SK-N-SH (cell line): ENCODE measurements at regions not wholly inside any gene's neighbourhood (a gene's known extent, or its start where the extent isn't known, plus 50 kb on each side); places are given as distances from the start of the nearest gene placed in this dataset.

Experiments
- CTCF ChIA-PET: fragments of 300-600, 350-600 bp; formaldehyde crosslinking; extraction: SDS; loops from one replicate; lab custom pipeline; 2021; lab: Yijun Ruan, JAX
- POLR2A ChIA-PET: fragments of 350-600 bp; sonication (Branson Sonifier 250); formaldehyde crosslinking; extraction: SDS; loops from one replicate; lab custom pipeline; 2020; ENCODE audit warnings: antibody characterized with exemption, inconsistent platforms; lab: Yijun Ruan, JAX
- DNase-seq: peaks from one replicate; pipeline ENCODE4 v3.0.0; 2012
- H2AFZ ChIP-seq: fragments of 200-600 bp; sonication (generic); 2 replicates; pipeline ENCODE4 v1.8.1; 2016; ENCODE audit warnings: antibody characterized with exemption, mild to moderate bottlenecking, low read depth
- H3F3A ChIP-seq: fragments of 200-600 bp; sonication (generic); replicated peaks from 2 replicates; pipeline ENCODE3; 2016; ENCODE audit warnings: antibody characterized with exemption, mild to moderate bottlenecking; ENCODE audit not compliant: insufficient read depth
- H3K27ac ChIP-seq, 2 experiments: fragments of 200-500 bp in 1 of 2; fragments of 200-600 bp in 1 of 2; sonication (Bioruptor generic) in 1 of 2; sonication (generic), shearing (Covaris generic) in 1 of 2; 2 replicates each; pipeline versions ENCODE4 v1.5.1 to v1.6.1; 2014 to 2016; ENCODE audit warnings: low read depth in 2 of 2, inconsistent platforms in 1 of 2, low read length in 1 of 2, mild to moderate bottlenecking in 1 of 2, mixed read lengths in 1 of 2
- H3K27me3 ChIP-seq: fragments of 200-600 bp; sonication (generic), shearing (Covaris generic); 2 replicates; pipeline ENCODE4 v1.6.1; 2016; ENCODE audit warnings: mixed run types; ENCODE audit not compliant: insufficient read depth
- H3K36me3 ChIP-seq, 2 experiments: fragments of 200-500 bp in 1 of 2; fragments of 200-600 bp in 1 of 2; sonication (Bioruptor generic) in 1 of 2; sonication (generic) in 1 of 2; replicated peaks in 1 of 2; 2 replicates each; pipeline versions ENCODE3 to v1.5.1; 2014 to 2016; ENCODE audit warnings: low read length in 1 of 2, mild to moderate bottlenecking in 1 of 2; ENCODE audit not compliant: insufficient read depth in 2 of 2, control insufficient read depth in 1 of 2
- H3K4me1 ChIP-seq, 2 experiments: fragments of 200-500 bp in 1 of 2; fragments of 200-600 bp in 1 of 2; sonication (Bioruptor generic) in 1 of 2; sonication (generic), shearing (Covaris generic) in 1 of 2; 2 replicates each; pipeline versions ENCODE4 v1.5.1 to v1.6.1; 2014 to 2016; ENCODE audit warnings: low read depth in 1 of 2, low read length in 1 of 2, mixed run types in 1 of 2; ENCODE audit not compliant: insufficient read depth in 2 of 2, control insufficient read depth in 1 of 2
- H3K4me2 ChIP-seq: fragments of 200-600 bp; sonication (generic), shearing (Covaris generic); 2 replicates; pipeline ENCODE4 v1.6.1; 2017; ENCODE audit warnings: mixed run types
- H3K4me3 ChIP-seq, 2 experiments: fragments of 200-500 bp in 1 of 2; fragments of 200-600 bp in 1 of 2; sonication (Bioruptor generic) in 1 of 2; sonication (generic), shearing (Covaris generic) in 1 of 2; 2 replicates each; pipeline versions ENCODE4 v1.5.1 to v1.8.1; 2014 to 2016; ENCODE audit warnings: low read depth in 2 of 2, inconsistent platforms in 1 of 2, low read length in 1 of 2, mild to moderate bottlenecking in 1 of 2, mixed read lengths in 1 of 2, moderate library complexity in 1 of 2
- H3K79me2 ChIP-seq: fragments of 200-600 bp; sonication (generic); 2 replicates; pipeline ENCODE4 v1.8.1; 2017; ENCODE audit warnings: mild to moderate bottlenecking; ENCODE audit not compliant: insufficient read depth
- H3K9ac ChIP-seq: fragments of 200-600 bp; sonication (generic); 2 replicates; pipeline ENCODE4 v1.6.1; 2017; ENCODE audit warnings: mixed run types
- H3K9me2 ChIP-seq: fragments of 200-600 bp; sonication (generic); 2 replicates; pipeline ENCODE4 v1.6.1; 2017; ENCODE audit warnings: mixed run types
- H3K9me3 ChIP-seq: fragments of 200-600 bp; sonication (generic); 2 replicates; pipeline ENCODE4 v1.6.1; 2017; ENCODE audit warnings: mixed run types, mild to moderate bottlenecking, moderate library complexity
- H4K20me1 ChIP-seq: fragments of 200-600 bp; sonication (generic); 2 replicates; pipeline ENCODE4 v1.6.1; 2017; ENCODE audit warnings: mild to moderate bottlenecking, mixed run types; ENCODE audit not compliant: insufficient read depth
- CHD2 ChIP-seq: fragments of 150-350 bp; IDR thresholded peaks from 2 replicates; pipeline ENCODE4 v1.6.1; 2018; ENCODE audit warnings: low read length; ENCODE audit not compliant: partially characterized antibody
- CTCF ChIP-seq: fragments of 200-600 bp; sonication (generic); IDR thresholded peaks from 2 replicates; pipeline ENCODE4 v1.6.1; 2017; ENCODE audit warnings: antibody characterized with exemption, mild to moderate bottlenecking, moderate library complexity
- ELF1 ChIP-seq: IDR thresholded peaks from 2 replicates; pipeline ENCODE4 v1.4.0; 2012
- EZH2phosphoT487 ChIP-seq: fragments of 200-600 bp; sonication (generic); IDR thresholded peaks from 2 replicates; pipeline ENCODE4 v1.6.1; 2017; ENCODE audit warnings: low read depth, mixed run types, mild to moderate bottlenecking, antibody characterized with exemption, moderate library complexity, borderline replicate concordance
- FOSL2 ChIP-seq: IDR thresholded peaks from 2 replicates; pipeline ENCODE4 v1.4.0; 2012; ENCODE audit warnings: low read depth, mild to moderate bottlenecking, moderate library complexity, borderline replicate concordance
- FOXM1 ChIP-seq: IDR thresholded peaks from 2 replicates; pipeline ENCODE4 v1.4.0; 2012; ENCODE audit warnings: low read depth, mild to moderate bottlenecking
- GABPA ChIP-seq: IDR thresholded peaks from 2 replicates; pipeline ENCODE4 v1.4.0; 2012; ENCODE audit warnings: low read depth, mild to moderate bottlenecking
- GATA2 ChIP-seq: sonication (generic); formaldehyde crosslinking; IDR thresholded peaks from 2 replicates; pipeline ENCODE4 v1.5.0; 2020; ENCODE audit warnings: mild to moderate bottlenecking, missing genetic modification reagents
- IRF3 ChIP-seq: fragments of 150-350 bp; IDR thresholded peaks from 2 replicates; pipeline ENCODE4 v1.6.1; 2016; ENCODE audit warnings: mild to moderate bottlenecking, low read depth, low read length
- JUND ChIP-seq: IDR thresholded peaks from 2 replicates; pipeline ENCODE4 v1.4.0; 2012
- MAX ChIP-seq: IDR thresholded peaks from 2 replicates; pipeline ENCODE4 v1.4.0; 2012; ENCODE audit warnings: low read depth
- MEF2A ChIP-seq: IDR thresholded peaks from 2 replicates; pipeline ENCODE4 v1.4.0; 2012; ENCODE audit warnings: low read depth, borderline replicate concordance
- MXI1 ChIP-seq: IDR thresholded peaks from 2 replicates; pipeline ENCODE4 v1.6.1; 2012; ENCODE audit warnings: mild to moderate bottlenecking, low read depth, low read length, improper control_type of control experiment
- POLR2AphosphoS5 ChIP-seq: IDR thresholded peaks from 2 replicates; pipeline ENCODE4 v1.6.1; 2012; ENCODE audit warnings: low read depth, low read length
- RAD21 ChIP-seq: IDR thresholded peaks from 2 replicates; pipeline ENCODE4 v1.6.1; 2012; ENCODE audit warnings: mild to moderate bottlenecking, low read length
- RCOR1 ChIP-seq: fragments of 150-350 bp; IDR thresholded peaks from 2 replicates; pipeline ENCODE4 v1.6.1; 2017; ENCODE audit warnings: antibody characterized with exemption, low read length
- RFX5 ChIP-seq: IDR thresholded peaks from 2 replicates; pipeline ENCODE4 v1.6.1; 2012; ENCODE audit warnings: mild to moderate bottlenecking, improper control_type of control experiment, low read length
- SIN3A ChIP-seq: IDR thresholded peaks from 2 replicates; pipeline ENCODE4 v1.6.1; 2012; ENCODE audit warnings: low read depth, mild to moderate bottlenecking, low read length, moderate library complexity, borderline replicate concordance
- TAF1 ChIP-seq: IDR thresholded peaks from 2 replicates; pipeline ENCODE4 v1.6.1; 2012; ENCODE audit warnings: low read depth, mild to moderate bottlenecking, low read length, moderate library complexity, borderline replicate concordance
- USF1 ChIP-seq: IDR thresholded peaks from 2 replicates; pipeline ENCODE4 v1.4.0; 2012; ENCODE audit warnings: low read depth, borderline replicate concordance
- USF2 ChIP-seq: fragments of 150-350 bp; IDR thresholded peaks from 2 replicates; pipeline ENCODE4 v1.6.1; 2017; ENCODE audit warnings: antibody characterized with exemption, low read length, low read depth, borderline replicate concordance
- WGBS: methylation state at CpG from one replicate; pipeline ENCODE4 v1.1.6; 2017; ENCODE audit warnings: low lambda C conversion rate; 5-methylcytosine and 5-hydroxymethylcytosine counted together

GRCh38 chr2:5617796-5618195 lies 74.4 kb upstream of the SOX11 start:
- WGBS = 27% methylated on average over 2 of the region's 2 CpGs
- no peak for TF ChIP-seq MEF2A
- no peak for TF ChIP-seq SIN3A
- no peak for TF ChIP-seq ELF1
- no peak for TF ChIP-seq RCOR1
- TF ChIP-seq JUND = no peak
- TF ChIP-seq IRF3 = no peak
- no peak for TF ChIP-seq USF1
- no peak for TF ChIP-seq MXI1
- no peak for TF ChIP-seq USF2
- TF ChIP-seq RFX5 = no peak
- no peak for TF ChIP-seq TAF1
- no peak for TF ChIP-seq EZH2phosphoT487
- TF ChIP-seq GABPA = no peak
- CTCF ChIA-PET = interaction anchor here (1.8 kb wide), 1 partner anchor 9 kb away, joined by 5 read pairs; no protein-coding TSS in a partner anchor

GRCh38 chr2:5618271-5618670 lies 73.9 kb upstream of the SOX11 start:
- no peak overlapping the region for H3K27ac ChIP-seq
- POLR2A ChIA-PET = no interaction called here
- no peaks in the 10 kb centered on the region for H3F3A ChIP-seq
- no peaks in the 10 kb centered on the region for H3K79me2 ChIP-seq
- no peaks in the 10 kb centered on the region for H3K9me3 ChIP-seq
- no peak for DNase-seq
- no peaks in the 10 kb centered on the region for H3K36me3 ChIP-seq
- H2AFZ ChIP-seq = no peak overlapping the region
- H3K9ac ChIP-seq = no peak overlapping the region
- CTCF ChIA-PET = interaction anchor here (1.8 kb wide), 1 partner anchor 9 kb away, joined by 5 read pairs; no protein-coding TSS in a partner anchor
- no peaks in the 10 kb centered on the region for H3K4me1 ChIP-seq
- no peak overlapping the region for H3K4me3 ChIP-seq
- H3K9me2 ChIP-seq = no peaks in the 10 kb centered on the region; the same call in 1 of the 2 replicates
- 30% methylated on average over 4 of the region's 4 CpGs for WGBS
- H3K4me2 ChIP-seq = no peak overlapping the region
- no peaks in the 10 kb centered on the region for H4K20me1 ChIP-seq
- no peaks in the 10 kb centered on the region for H3K27me3 ChIP-seq
- TF ChIP-seq FOXM1 (no peak), FOSL2 (no peak), USF1 (no peak), IRF3 (no peak), GATA2 (CRISPR knock-in tag) (no peak), ELF1 (no peak), EZH2phosphoT487 (no peak), TAF1 (no peak), RFX5 (no peak), MAX (no peak), POLR2AphosphoS5 (no peak), CTCF (no peak), RAD21 (no peak), GABPA (no peak), CHD2 (no peak)

More at GRCh38 chr2:5617796-5618195, 74.4 kb upstream of the SOX11 start:
- Histone ChIP-seq H3K4me3 (no peak overlapping the region), H3K9me3 (no peaks in the 10 kb centered on the region), H3K27me3 (no peaks in the 10 kb centered on the region), H3K36me3 (no peaks in the 10 kb centered on the region), H3K9me2 (no peaks in the 10 kb centered on the region; the same call in 1 of the 2 replicates), H3K27ac (no peak overlapping the region), H3K4me1 (no peaks in the 10 kb centered on the region), H3K9ac (no peak overlapping the region), H3F3A (no peaks in the 10 kb centered on the region), H3K79me2 (no peaks in the 10 kb centered on the region), H3K4me2 (no peak overlapping the region), H2AFZ (no peak overlapping the region), H4K20me1 (no peaks in the 10 kb centered on the region)
- DNase-seq = no peak
- POLR2A ChIA-PET = no interaction called here
